Brain pericyte (primary cell): ENCODE measurements at regions not wholly inside any gene's neighbourhood (a gene's known extent, or its start where the extent isn't known, plus 50 kb on each side); places are given as distances from the start of the nearest gene placed in this dataset.

Experiments
- DNase-seq: peaks from one replicate; pipeline ENCODE4 v3.0.0-alpha.2; 2012; ENCODE audit warnings: low read depth, low spot score

- no peak for DNase-seq
Observed at GRCh38 chr10:105879401-105879800, 1238.3 kb downstream of the SORCS3 start.

GRCh38 chr10:105875050-105875449, 1234.0 kb downstream of the SORCS3 start:
- DNase-seq = no peak

- DNase-seq = no peak
Observed at GRCh38 chr10:105872665-105873064, 1231.6 kb downstream of the SORCS3 start.

DNA sequence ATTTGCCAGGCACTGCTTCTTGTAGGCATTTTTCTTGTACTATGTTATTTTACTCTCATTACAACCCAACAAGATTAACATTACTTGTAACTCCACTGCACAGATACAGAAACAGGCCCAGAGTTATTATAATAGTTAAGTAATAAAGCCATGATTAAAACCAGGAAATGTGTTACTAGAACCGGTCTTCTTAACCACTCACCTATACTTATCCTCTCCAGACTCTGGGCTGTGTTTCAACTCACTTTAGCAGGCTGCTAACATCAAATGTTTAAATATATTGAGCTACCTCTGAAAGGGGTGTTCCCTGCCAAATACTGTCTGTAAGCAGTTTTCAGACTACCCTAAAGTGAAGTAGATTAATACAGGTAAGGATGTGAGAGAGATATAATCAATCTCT, 1227.8 kb downstream of the SORCS3 start:
- DNase-seq = no peak

GRCh38 chr10:105864854-105865253, 1223.8 kb downstream of the SORCS3 start:
- no peak for DNase-seq

GRCh38 chr10:105857268-105858264, 1216.5 kb downstream of the SORCS3 start:
- DNase-seq = no peak

- DNase-seq = no peak
Observed at GRCh38 chr10:105855791-105856190, 1214.7 kb downstream of the SORCS3 start.

GRCh38 chr10:105844676-105845570, 1203.8 kb downstream of the SORCS3 start:
- DNase-seq = no peak

DNA sequence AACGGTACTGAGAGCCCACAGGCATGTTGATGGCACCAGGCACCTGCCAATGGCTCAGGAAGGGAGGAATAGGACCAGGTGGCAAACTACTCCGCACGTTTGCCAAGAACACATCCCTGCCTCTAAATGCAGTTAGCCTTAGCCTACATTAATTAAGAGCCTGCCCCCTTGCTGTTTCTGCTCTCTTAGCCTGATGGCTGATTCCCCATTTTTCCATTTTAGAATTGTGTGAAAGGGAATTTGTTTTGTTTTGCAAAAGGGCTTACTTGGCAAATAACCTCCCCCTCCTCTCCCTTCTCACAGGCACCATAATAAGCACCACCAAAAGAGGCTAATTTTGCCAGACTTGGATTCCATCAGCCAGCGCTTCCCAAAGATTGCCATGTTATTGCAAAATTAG, 1203.2 kb downstream of the SORCS3 start:
- DNase-seq = no peak

GRCh38 chr10:105843786-105844185, 1202.7 kb downstream of the SORCS3 start:
- no peak for DNase-seq

DNA sequence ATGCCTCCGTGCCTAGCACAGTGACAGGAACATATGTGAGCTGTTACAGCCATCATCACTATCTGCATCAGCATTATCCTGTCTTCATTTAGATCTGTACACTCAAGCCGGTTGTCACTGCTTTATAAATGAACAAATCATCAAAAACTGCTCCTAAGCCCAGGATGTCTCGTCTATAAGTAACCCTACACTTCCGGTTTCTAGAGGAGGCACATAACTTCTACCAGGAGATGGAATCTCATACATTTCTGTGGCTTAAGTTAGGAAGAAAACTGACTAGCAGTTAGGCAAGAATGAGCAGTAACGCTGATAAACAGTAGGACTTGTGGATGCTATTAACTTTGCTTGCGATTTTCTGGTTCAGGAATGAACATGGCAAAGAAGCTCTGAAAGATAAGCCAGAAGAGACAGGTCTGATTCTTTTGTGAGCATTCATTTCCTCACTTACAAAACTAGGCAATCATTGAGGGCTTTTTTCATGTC, 1199.2 kb downstream of the SORCS3 start:
- DNase-seq = no peak

- DNase-seq = no peak
Observed at GRCh38 chr10:105838392-105838791, 1197.3 kb downstream of the SORCS3 start.

DNA sequence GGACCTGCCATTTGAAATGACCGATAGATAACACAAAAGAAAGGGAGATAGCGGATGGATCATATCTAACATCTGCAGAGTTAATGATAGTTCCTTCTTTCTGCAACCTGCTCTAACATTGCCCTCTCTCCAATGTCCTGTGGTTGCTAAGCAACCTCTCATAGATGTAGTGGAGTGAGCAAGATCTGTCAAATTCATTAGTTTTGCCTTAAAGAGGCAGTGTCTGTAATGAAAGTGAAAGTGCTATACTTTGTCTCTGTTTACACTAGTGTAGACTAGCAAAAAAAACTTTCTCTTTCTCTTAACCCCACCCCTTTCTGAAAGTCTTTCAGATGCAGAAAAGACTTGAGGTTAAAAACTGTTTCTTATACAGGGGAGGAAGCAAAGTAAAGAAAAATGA, 1196.9 kb downstream of the SORCS3 start:
- DNase-seq = no peak

- DNase-seq = no peak
Observed at GRCh38 chr10:105834261-105835059, 1193.4 kb downstream of the SORCS3 start.

- no peak for DNase-seq
Observed at GRCh38 chr10:105827133-105827532, 1186.0 kb downstream of the SORCS3 start.

- DNase-seq = no peak
Observed at GRCh38 chr10:105807935-105808587, 1167.0 kb downstream of the SORCS3 start.

- no peak for DNase-seq
Observed at GRCh38 chr10:105803206-105803605, 1162.1 kb downstream of the SORCS3 start.

- DNase-seq = no peak
Observed at GRCh38 chr10:105800641-105801040, 1159.6 kb downstream of the SORCS3 start.

DNA sequence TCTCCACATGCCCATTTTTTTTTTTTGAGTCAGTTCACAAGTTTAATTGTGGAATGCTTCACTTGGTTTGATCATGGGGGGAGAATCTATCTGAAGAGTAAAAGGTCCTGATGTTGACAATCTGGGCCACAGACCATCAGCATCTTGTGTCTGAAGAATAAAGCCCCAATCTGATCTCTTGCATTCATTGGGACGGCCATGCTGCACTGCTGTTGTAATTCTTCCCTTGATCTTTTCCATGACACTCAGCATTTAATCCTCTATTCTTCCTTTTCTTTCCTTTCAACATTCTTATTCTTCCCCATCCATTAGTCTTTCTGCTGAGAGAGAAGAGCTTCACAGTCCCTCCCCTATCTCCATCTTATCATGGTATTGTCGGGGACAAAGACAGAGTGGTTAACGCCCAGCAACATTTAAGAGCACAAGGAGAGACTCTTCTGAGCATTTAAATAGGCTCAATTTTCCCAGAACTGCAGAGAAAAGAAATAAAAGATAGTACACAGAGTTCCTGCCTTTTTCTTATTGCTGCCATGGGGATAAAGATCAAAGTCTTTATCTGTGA, 1157.3 kb downstream of the SORCS3 start:
- DNase-seq = no peak

DNA sequence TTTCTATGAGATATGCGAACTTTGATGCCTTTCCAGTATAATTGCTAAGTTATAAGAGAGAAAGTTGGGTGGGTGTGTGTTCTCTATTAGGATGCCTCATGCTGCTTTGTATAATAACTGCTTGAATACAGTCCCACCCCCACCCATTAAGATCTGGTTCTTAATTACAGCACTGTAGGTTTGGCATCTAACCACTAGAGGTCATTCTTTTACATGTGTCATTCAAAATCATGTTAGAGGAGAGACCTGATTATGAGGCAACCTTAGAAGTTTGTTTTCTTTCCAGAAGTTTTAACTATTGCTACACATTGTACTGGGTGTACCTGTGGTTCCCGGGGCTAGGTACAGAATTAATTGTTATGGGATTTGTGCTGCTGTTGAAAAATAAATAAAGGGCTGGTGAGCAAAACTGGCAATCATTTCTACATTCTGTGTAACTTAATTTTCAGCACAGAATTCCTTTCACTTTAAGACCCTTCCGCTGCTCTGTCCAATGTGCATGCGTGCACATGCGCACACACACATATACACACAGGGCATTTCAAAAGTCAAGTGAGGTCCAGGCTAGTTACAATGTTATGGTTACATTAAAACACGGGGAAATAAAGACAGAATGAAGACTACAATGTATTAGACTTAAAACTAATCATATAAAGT, 1156.3 kb downstream of the SORCS3 start:
- no peak for DNase-seq
